Spinal cord (tissue), 9 donors: ENCODE measurements at regions not wholly inside any gene's neighbourhood (a gene's known extent, or its start where the extent isn't known, plus 50 kb on each side); places are given as distances from the start of the nearest gene placed in this dataset.
A peak's percentile ranks its signal among the peaks of the same experiment; 100 is the strongest.
"Not testable (repeated sequence)": the region's sequence is repeated elsewhere in the genome, so short reads cannot be mapped to it uniquely, and the experiment has no call there.

Experiments used
- DNase-seq, 6 donors: peaks; one replicate each; pipeline versions ENCODE4 v3.0.0 to v3.0.0-alpha.2; 2013 to 2015; ENCODE audit warnings: low spot score in 6 of 6, low read depth in 4 of 6
- H3K27ac ChIP-seq: one replicate; pipeline ENCODE4 v1.5.1; 2013; ENCODE audit warnings: low read depth, low read length, control low read depth
- H3K27me3 ChIP-seq: one replicate; pipeline ENCODE4 v1.6.1; 2013; ENCODE audit warnings: low read length; ENCODE audit not compliant: control insufficient read depth, insufficient read depth
- H3K36me3 ChIP-seq: one replicate; pipeline ENCODE4 v1.6.1; 2013; ENCODE audit warnings: low read length; ENCODE audit not compliant: control insufficient read depth, insufficient read depth
- H3K4me1 ChIP-seq: one replicate; pipeline ENCODE4 v1.6.1; 2013; ENCODE audit warnings: low read length; ENCODE audit not compliant: control insufficient read depth, insufficient read depth
- H3K4me3 ChIP-seq: one replicate; pipeline ENCODE4 v1.5.1; 2013; ENCODE audit warnings: low read depth, low read length, control low read depth
- H3K9me3 ChIP-seq: one replicate; pipeline ENCODE4 v1.6.1; 2013; ENCODE audit warnings: low read length; ENCODE audit not compliant: control insufficient read depth, insufficient read depth
- WGBS: methylation state at CpG from one replicate; pipeline ENCODE4 v1.1.5; 2013; ENCODE audit warnings: missing lambda C conversion rate; ENCODE audit not compliant: insufficient coverage; 5-methylcytosine and 5-hydroxymethylcytosine counted together
- donor health status: healthy.

GRCh38 chr5:116773926-116774325, 199.3 kb upstream of the SEMA6A start:
- 60% methylated on average over 1 of the region's 5 CpGs for WGBS
- Histone ChIP-seq H3K27me3 (no peaks in the 10 kb centered on the region), H3K36me3 (no peaks in the 10 kb centered on the region), H3K27ac (no peak overlapping the region), H3K4me3 (no peak overlapping the region), H3K4me1 (peaks cover 10% of the 10 kb centered on the region), H3K9me3 (no peaks in the 10 kb centered on the region)
- DNase-seq = peak in 1 of 6 donors; percentile 36

GRCh38 chr5:116772806-116773205, 198.2 kb upstream of the SEMA6A start:
- H3K27ac ChIP-seq = no peak overlapping the region
- H3K9me3 ChIP-seq = no peaks in the 10 kb centered on the region
- peak in 2 of 6 donors; percentile 50 to 67 for DNase-seq
- peaks cover 4% of the 10 kb centered on the region for H3K4me1 ChIP-seq
- no peaks in the 10 kb centered on the region for H3K36me3 ChIP-seq
- no peak overlapping the region for H3K4me3 ChIP-seq
- WGBS = 44% methylated on average over 3 of the region's 3 CpGs
- H3K27me3 ChIP-seq = no peaks in the 10 kb centered on the region

GRCh38 chr5:116772152-116772501, 197.5 kb upstream of the SEMA6A start:
- Histone ChIP-seq H3K27me3 (no peaks in the 10 kb centered on the region), H3K36me3 (no peaks in the 10 kb centered on the region), H3K4me1 (no peaks in the 10 kb centered on the region), H3K4me3 (no peak overlapping the region), H3K9me3 (no peaks in the 10 kb centered on the region), H3K27ac (no peak overlapping the region)
- DNase-seq = no peak
- WGBS = no CpG with 5 or more reads among the region's 1 CpG

- 78% methylated on average over 5 of the region's 9 CpGs for WGBS
- DNase-seq = no peak
- no peaks in the 10 kb centered on the region for H3K27me3 ChIP-seq
- H3K4me1 ChIP-seq = no peaks in the 10 kb centered on the region
- H3K36me3 ChIP-seq = no peaks in the 10 kb centered on the region
- H3K9me3 ChIP-seq = no peaks in the 10 kb centered on the region
- no peak overlapping the region for H3K27ac ChIP-seq
- no peak overlapping the region for H3K4me3 ChIP-seq
Observed at GRCh38 chr5:116771466-116772151, 197.0 kb upstream of the SEMA6A start.

GRCh38 chr5:116769953-116770352, 195.3 kb upstream of the SEMA6A start:
- H3K9me3 ChIP-seq = not testable (repeated sequence)

GRCh38 chr5:116769470-116769869, 194.8 kb upstream of the SEMA6A start:
- DNase-seq = no peak
- Histone ChIP-seq H3K4me1 (no peaks in the 10 kb centered on the region), H3K4me3 (no peak overlapping the region), H3K27me3 (no peaks in the 10 kb centered on the region), H3K27ac (no peak overlapping the region), H3K9me3 (no peaks in the 10 kb centered on the region), H3K36me3 (no peaks in the 10 kb centered on the region)
- 87% methylated on average over 6 of the region's 7 CpGs for WGBS

More at GRCh38 chr5:116769953-116770352, 195.3 kb upstream of the SEMA6A start:
- not testable (repeated sequence) for DNase-seq, H3K36me3 ChIP-seq, H3K27ac ChIP-seq, H3K4me3 ChIP-seq, H3K27me3 ChIP-seq, H3K4me1 ChIP-seq
- WGBS = 100% methylated on average over 1 of the region's 2 CpGs

- no peak for DNase-seq
- no peak overlapping the region for H3K27ac ChIP-seq
- H3K27me3 ChIP-seq = no peaks in the 10 kb centered on the region
- 22% methylated on average over 1 of the region's 6 CpGs for WGBS
- H3K4me1 ChIP-seq = no peaks in the 10 kb centered on the region
- H3K9me3 ChIP-seq = no peaks in the 10 kb centered on the region
- no peaks in the 10 kb centered on the region for H3K36me3 ChIP-seq
- H3K4me3 ChIP-seq = no peak overlapping the region
Observed at GRCh38 chr5:116766470-116766947, 191.9 kb upstream of the SEMA6A start.

- no peaks in the 10 kb centered on the region for H3K9me3 ChIP-seq
- H3K36me3 ChIP-seq = no peaks in the 10 kb centered on the region
- DNase-seq = no peak
- no peak overlapping the region for H3K4me3 ChIP-seq
- H3K4me1 ChIP-seq = no peaks in the 10 kb centered on the region
- no CpG with 5 or more reads among the region's 1 CpG for WGBS
- no peaks in the 10 kb centered on the region for H3K27me3 ChIP-seq
- no peak overlapping the region for H3K27ac ChIP-seq
Observed at GRCh38 chr5:116765441-116765840, 190.8 kb upstream of the SEMA6A start.

- Histone ChIP-seq H3K9me3 (no peaks in the 10 kb centered on the region), H3K4me3 (no peak overlapping the region), H3K4me1 (peaks cover 1% of the 10 kb centered on the region), H3K27ac (no peak overlapping the region), H3K36me3 (no peaks in the 10 kb centered on the region), H3K27me3 (no peaks in the 10 kb centered on the region)
- no CpG with 5 or more reads among the region's 2 CpGs for WGBS
- no peak for DNase-seq
Observed at GRCh38 chr5:116764941-116765340, 190.3 kb upstream of the SEMA6A start.
